ENCODE measurements at regions not wholly inside any gene's neighbourhood (a gene's known extent, or its start where the extent isn't known, plus 50 kb on each side); places are given as distances from the start of the nearest gene placed in this dataset.

DNA sequence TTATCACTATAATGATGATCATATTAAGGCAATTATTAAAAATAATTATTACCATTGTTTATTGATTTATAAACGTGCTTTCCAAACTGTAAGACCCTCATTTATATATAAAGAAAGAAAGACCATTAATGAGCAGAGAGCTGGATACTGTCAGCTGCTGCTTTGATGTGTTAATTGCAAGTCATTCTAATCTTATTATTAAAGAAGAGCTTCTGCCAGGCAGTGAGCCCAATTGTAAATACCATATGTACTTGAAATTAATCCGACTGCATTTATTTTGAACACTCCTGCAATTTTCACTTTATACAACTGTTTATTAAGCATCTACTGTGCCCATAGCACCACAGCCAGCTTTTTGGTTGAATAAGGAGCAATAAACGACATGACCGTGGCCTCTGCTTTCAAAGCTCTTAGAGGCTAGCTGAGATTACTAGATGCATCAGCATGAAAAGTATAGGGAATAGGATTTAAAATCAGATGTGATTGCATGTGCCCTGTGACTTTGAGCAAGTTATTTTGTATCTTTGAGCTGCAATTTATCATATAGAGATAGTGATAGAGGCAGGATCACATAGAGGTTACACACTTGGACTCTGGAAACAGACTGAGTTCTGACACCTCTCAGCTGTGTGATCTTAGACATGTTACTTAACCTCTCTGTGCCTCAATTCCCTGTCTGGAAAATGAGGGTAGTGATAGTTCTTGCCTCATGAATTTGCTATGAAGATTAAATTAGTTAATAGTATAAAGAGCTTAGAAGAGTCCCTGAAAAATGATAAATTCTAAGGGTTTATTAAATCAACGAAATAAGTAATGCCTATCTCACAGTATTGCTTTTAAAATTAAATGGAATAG is 83.4 kb downstream of the MYCN start:
- DNase-seq: no peak

DNA sequence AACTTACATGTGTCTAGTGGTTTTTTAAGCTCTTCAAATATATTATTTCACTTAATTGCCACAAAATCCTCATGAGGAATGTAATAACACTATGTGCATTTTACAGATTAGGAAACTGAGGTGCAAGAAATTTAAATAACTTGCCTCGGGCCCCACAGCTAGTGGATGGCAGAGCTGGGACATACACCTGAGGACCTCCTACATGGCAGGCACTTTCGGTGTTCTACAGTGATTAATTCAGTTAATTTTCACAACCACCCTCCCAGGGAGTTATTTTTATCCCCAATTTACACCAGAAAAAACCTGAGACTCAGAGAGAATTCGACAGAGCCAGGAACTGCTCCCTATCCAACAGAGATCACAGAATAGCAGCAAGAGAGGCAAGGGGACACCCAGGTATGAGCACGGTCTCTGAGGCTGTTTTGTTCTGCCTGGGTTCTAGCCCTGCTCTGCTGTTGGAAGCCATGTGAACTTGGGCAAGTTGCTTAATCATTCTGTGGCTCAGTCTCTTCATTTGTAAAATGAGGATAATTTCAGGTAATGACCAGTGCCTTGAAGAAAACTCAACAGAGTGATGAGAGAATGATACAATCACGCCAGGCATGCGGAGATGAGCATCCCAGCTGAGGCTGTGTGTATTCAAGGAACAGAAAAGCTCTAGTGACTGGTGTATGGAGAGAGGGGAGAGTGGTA is 82.3 kb downstream of the MYCN start:
- DNase-seq: no peak

DNA sequence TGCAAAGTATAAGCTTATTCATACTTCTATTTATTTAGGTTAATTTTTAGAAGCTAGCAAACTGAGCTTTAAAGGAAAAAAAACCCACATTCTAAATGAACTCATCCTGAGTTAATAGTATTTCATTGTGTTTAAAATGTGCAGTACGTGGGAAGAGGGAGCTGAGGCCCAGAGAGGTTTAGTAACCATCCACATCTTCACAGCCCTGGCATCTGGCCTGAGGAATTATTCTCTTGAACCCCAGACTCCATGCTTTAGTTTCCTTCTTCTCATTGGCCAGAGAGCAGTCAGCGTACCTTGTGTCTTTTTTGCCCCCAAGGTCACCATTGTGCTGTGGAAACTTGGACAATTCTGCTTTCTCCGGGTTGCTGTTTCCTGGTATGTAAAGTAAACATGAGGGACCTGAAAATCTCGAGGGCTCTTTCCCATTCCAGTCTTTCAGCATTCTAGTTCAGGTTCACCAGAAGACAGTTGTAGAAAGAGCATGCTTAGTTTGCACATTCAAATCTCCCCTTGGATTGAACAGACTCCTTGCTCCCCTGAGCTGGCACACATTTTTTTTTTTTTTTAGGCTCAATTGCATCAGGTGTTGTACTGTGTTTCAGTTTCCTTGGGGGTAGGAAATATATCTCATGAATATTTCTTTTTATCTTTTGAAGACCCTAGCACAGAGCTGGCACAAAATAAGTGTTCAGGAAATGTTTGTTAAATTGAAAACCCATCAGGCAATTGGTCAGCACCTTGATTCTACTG is 81.4 kb downstream of the MYCN start:
- DNase-seq: no peak

DNA sequence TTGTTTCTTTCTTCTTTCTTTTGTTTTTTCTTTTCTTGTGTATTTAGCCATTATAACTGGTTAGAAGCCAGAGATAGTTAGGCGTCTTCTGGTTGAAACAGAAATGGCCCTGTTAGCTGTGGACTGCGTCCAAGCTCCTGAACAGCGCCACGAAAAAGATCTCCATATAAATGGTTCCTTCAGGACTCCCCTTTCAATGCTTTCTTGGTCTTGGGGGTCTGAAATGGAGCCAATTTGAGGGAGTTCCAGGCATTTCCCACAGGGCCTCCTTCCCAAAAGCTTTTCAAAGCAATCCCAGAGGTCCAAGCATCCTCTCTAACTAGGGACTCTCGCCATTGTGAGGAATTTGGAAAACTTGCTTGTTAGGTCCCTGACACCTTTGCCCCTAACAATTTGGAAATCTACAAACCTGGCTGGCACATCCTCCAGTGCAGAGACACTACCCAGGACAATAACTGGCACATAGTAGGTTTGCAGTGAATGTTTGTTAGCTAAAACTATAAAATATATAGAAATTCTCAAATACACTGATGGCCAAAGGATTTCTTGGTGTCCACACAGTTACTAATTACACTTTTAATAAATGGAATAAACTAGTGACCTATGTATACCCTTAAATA is 80.1 kb downstream of the MYCN start:
- no peak for DNase-seq

DNA sequence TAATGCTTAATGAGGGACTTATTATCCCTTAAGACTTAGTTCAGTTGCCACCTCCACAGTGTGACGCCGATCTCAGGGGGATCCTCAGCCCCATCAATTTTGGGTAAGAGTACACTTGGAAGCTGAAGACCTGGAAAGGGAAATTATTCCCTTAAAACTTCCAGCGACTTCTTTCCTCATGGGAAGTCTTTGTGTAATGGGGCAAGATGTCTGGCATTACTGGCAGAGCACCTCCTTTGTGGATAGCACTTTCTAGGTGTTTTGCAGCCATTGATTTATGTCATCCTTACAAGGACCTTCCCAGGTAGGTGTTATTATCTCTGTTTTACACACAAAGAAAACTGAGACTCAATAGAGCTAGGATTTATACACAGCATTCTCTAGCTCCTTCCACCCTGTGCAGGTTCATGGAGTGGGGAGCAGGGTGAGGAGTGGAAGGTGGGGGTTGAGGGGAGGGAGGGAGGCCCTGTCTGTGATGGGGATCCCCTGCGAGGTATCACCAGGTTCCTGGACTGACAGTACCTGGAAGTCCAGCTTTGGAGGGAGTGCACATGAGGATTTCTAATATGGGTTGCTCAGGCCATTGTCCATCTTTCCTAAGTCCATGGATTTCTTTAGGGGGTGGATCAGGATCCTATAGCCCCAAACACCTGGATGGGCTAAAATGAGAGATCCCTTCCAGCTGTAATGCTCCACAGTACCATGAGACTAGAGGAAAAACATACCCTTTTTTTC is 79.4 kb downstream of the MYCN start:
- DNase-seq: no peak

DNA sequence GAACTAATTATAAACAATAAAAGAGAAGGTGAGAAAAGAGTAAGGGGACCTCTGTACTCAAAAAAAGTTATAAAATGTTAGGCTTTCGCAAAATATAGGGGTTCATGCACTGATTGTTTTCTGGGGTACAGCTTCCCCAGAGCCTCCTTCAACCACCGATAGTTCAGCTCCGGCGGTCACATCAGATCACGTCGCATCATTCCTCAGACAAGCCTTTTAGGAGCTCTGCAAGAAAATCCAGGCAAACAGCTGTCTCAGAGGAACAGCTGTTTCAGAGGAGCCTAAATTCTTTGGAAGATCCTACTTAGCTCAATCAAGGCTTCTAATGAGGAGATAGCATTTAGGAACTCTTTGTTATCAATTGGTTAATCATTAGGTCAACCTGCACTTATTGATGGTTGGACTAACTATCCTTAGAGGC is 78.7 kb downstream of the MYCN start:
- no peak for DNase-seq

DNA sequence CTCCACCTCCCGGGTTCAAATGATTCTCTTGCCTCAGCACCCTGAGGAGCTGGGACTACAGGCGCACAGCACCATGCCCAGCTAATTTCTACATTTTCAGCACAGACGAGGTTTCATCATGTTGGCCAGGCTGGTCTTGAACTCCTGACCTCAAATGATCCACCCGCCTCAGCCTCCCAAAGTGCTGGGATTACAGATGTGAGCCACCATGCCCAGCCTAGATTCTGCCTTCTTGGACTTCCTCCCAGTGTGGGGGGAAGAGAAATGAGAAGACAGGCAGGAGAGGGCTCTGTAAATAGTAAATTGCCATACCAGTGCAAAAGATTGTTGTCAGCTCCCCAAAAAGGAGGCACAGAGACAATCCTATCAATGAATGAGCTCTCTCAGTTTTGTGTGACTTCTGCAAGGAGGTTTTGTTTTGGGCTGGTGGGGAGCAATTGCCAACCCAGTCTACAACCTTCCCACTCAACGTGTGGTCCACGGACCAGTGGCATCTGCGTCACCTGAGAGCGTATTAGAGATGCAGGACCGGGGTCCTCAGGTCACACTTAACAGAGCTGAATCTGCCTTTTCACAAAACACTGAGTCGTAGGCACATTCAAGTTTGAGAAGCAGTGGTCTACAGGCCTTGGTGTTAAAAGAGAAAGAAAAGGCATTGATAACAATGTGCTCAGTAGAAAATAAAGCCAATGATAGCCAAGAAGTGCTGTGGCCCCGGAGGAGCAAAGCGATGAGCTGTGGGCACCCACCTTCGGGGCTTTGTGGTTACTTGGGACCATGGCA is 78.1 kb downstream of the MYCN start:
- no peak for DNase-seq

DNA sequence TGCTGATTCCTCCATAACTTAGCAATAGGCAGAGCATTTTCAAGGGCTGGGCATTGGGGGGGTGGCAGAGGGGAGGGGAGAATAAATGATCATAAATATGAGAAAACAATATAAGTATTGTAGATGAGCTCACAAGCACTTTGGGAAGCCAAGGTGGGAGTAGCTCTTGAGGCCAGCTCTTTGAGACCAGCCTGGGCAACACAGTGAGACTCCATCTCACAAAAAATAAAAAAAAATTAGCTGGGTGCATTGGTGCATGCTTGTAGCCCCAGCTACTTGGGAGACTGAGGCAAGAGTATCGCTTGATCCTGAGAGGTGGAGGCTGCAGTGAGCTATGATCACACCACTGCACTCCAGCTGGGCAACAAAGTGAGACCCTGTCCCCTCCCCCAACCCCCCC is 75.9 kb downstream of the MYCN start:
- no peak for DNase-seq

DNA sequence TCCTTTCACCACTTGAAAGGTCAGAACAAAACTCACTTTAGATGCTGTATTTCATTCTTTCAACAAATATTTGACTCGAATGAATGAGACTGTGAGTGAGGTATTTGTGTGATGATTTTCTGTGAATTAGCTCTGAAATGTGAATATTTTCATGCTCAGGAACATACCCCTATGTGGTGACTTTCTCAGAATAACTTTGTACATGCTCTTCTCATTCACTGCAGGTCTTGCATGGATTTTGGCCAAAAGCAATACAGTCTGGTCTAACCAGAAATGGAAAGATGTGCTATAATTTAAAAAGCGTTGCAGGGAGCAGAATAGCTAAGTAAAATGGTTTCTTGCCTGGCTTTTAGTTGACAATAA is 75.5 kb downstream of the MYCN start:
- no peak for DNase-seq

DNA sequence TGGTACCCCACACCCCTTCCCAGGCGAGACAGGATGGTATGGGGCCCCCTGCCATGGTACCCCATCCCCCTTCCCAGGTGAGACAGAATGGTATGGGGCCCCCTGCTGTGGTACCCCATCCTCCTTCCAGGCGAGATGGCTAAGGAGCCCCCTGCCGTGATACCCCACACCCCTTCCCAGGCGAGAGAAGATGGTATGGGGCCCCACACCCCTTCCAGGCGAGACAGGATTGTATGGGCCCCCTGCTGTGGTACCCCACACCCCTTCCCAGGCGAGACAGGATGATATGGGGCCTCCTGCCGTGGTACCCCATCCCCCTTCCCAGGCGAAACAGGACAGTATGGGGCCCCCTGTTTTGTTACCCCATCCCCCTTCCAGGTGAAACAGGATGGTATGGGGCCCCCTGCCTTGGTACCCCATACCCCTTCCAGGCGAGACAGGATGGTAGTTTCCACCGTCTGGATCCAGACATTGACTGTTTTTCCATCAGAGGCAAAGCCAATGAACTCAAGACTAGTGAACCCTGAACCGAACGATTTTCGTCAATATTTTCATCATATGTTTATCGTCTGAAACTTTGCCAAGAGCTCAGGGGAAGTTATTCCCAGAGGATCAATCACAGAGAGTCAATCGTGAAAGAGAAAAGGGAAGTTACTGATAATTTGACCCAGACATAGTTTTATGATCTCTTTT is 75.0 kb downstream of the MYCN start:
- no peak for DNase-seq

DNA sequence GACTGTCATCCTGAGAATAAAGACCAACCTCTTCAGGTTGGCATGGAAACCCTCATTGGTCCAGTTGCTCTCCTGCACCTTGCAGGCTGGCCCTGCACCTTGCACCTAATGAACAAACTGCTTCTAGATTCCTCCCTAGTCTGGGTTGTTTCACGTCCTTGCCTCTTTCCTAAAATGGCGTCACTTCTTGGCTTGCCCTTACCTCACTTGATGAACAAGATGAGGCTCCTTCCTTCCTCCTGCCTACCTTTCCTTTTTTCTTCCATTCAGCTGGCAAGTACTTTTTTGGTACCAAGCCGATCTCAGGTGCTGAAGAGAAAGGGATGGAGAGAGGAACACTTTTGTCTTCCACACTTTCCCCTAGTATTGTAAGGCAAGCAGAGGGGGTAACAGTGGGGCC is 74.5 kb downstream of the MYCN start:
- DNase-seq: no peak

DNA sequence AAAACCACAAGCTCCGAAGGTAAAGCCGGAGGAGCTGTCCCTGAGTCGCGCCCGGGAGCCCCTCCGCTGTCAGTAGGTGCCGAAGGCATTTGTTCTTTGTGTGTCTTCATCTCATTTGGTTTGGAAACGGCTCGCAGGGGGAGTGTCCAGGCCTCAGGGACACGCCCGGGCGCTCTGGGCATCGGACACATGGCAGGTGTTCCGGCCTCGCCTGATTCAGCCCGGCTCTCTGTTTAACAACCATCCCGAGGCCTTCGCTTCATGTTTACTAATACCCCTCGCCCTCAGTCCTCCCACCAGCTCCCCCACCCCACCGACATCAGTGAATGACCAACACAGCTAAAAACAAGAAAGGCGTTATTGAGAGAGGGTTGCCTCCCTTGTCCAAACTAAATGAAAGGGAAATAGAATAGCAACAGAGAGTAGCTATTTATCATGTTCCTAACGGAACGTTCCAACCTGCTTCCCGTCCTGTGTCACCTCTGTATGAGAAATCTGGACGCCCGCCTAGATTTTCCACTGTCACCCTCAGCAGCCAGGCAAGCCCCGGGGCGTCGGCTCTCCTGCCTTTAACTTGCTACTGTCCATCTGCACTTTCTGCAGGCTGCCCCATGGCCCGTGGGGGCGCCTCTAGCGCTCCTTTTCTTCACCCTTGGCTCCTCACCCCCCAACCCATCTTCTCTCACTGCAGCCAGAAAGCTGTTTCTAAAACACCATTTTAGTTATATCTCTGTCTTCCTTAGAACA is 73.9 kb downstream of the MYCN start:
- no peak for DNase-seq

DNA sequence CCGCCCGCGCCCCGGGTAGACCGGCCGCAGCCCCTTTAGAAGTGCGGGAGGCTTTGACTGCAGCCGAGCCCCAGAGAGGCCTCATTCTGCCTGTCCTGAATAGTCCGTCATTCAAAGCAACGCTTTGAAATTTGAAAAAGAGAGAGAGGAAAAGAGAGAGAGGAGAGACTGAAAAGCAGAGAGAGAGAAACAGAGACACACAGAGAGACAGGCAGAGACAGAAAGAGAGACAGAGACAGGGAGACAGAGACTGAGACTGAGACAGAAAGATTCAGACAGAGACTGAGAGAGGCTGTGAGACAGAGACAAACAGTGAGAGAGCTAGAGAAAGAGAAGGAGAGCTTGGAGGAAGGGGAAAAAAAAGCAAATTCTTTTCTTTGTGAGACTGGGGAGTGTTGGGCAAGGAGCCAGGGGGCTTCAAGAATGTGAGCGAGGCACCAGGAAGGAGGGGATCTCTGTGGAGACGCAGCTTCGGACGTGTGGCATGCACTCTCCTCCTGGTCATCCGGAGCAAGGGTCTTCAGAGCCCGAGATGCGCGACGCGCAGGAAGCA is 73.1 kb downstream of the MYCN start:
- no peak for DNase-seq

DNA sequence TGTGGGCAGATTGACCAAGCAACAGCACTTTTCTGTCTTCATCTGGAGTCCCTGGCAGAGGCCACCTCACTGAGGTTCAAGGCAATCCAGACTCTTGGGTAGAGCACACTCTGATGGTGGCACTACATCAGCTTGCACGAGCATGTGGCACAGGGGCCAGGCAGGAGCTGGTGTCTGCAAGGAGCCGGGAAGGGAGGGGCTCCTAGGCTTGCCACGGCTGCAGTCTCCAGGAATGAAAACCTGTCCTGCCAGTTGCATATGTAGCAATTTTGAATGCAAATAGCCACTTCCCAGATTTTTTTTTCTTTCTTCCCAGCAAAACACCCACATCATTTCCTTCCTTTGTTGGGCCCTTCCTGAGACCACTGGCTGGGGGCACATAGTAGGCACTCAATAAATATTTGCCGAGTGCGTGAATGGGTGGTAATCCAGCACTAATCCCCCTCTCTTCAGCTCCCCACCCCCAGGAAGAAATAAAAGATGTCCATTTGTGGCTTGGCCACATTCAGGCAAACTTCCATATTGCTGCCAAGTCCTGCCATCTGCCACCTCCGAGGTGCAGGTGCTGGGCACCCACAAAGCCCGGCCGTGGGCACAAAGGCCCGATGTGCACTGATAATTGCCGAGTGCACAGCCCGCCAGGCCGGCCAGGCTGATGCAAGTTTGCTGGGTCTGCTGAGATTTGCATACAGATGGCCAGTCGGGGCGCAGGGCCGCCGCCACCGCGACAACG is 72.4 kb downstream of the MYCN start:
- DNase-seq: no peak

DNA sequence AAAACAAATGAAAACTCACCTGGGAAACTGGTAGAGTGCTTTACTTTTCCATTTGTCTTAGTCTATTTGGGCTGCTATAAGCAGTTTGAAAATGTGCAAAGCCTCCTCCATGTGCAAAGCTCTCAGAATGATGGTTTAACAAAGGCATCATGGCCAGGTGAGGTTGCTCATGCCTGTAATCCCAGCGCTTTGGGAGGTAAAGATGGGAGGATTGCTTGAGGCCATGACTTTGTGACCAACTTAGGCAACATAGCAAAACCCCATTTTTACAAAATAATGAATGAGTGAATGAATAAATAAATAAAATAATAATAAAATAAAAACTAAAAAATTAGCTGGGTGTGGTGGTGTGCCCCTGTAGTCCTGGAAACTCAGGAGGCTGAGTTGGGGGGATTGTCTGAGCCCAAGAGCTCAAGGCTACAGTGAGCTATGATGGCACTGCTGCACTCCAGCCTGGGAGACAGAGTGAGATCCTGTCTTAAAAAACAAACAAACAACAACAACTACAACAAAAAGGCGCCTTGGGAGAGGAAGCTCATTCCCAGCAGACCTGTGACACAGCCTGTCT is 71.8 kb downstream of the MYCN start:
- DNase-seq: no peak

DNA sequence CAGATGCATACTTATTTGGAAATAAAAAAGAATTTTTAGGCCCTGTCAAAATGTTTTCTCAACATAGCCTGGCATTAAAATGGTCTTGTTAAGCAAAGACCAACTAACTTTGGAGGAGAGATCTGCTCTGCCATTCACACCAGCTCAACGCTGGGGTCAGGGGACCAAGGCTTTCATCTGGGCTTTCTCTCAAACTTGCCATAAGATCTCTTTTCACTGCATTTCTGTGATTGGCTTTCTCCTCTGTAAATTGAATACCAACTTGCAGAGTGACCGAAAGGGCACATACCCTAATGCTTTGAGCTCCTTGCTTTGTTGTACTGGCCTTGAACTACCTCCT is 71.2 kb downstream of the MYCN start:
- DNase-seq: no peak

DNA sequence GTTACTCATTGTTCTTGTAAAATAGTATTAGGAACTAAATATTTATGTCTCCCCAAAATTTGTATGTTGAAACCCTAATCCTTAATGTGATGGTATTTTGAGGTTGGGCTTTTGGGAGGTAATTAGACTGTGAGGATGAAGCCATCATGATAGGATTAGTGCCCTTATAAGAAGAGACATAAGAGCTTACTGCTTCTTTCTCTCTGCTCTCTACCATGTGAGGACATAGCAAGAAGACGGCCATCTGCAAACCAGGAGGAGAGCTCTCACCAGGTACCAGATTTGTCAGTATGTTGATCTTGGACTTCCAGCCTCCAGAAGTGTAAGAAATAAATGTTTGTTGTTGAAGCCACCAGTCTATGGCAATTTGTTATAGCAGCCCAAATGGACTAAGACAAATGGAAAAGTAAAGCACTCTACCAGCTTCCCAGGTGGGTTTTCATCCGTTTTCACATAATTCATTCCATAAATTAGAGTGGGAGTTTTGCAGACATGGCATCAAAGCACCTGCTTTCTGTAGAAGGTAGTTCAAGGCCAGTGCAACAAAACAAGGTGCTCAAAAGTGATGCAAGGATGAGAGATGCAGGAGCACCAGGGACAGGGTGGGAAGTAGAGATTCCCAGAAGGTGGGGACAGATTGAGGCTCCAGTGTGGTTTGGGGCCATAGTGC is 70.7 kb downstream of the MYCN start:
- DNase-seq: no peak

DNA sequence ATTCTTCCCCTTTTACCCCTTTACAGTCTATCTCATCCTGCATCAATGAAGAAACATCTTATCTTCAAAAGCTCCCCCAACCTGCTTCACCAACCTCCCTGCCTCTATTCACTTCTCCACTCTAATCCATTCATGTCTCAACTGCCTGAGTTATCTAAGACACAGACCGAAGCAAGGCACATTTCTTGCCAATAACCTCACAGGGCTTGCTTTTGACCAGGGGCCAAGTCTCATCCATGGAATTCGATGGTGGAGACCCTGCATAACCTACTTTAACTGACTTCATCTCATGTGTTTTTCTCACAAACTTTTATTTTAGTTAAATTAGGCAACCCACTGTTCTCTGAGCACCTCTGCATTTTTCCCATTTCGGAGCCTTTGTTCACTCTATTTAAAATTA is 69.7 kb downstream of the MYCN start:
- no peak for DNase-seq

DNA sequence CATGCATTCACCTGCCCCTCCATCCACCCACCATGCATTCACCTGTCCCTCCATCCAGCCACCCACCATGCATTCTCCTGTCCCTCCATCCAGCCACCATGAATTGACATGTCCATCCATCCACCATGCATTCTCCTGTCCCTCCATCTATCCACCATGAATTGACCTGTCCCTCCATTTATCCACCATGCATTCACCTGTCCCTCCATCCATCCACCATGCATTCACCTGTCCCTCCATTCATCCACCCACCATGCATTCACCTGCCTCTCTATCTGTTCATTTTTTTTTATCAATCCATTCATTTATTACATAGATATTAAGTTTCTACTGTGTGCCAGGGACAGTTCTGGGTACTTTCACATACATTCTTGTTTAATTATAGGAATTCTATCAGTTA is 69.2 kb downstream of the MYCN start:
- DNase-seq: no peak

All from activated CD4-positive, alpha-beta T cell treated with anti-CD3 and anti-CD28 coated beads for 4 hours (primary cell).